Fibroblast of pulmonary artery (primary cell): ENCODE measurements at regions not wholly inside any gene's neighbourhood (a gene's known extent, or its start where the extent isn't known, plus 50 kb on each side); places are given as distances from the start of the nearest gene placed in this dataset.

ENCODE experiments used
- DNase-seq: peaks from one replicate; pipeline ENCODE4 v3.0.0-alpha.2; 2010; ENCODE audit warnings: low read depth
- H3K4me3 ChIP-seq: replicated peaks from 2 replicates; pipeline ENCODE4 v1.5.1; 2011; ENCODE audit warnings: low read depth, mild to moderate bottlenecking, control low read depth, low read length, moderate library complexity
- CTCF ChIP-seq: IDR thresholded peaks from 2 replicates; pipeline ENCODE4 v1.5.1; 2011; ENCODE audit warnings: mild to moderate bottlenecking, control low read depth, low read length, inconsistent platforms; ENCODE audit errors: missing control alignments

DNA sequence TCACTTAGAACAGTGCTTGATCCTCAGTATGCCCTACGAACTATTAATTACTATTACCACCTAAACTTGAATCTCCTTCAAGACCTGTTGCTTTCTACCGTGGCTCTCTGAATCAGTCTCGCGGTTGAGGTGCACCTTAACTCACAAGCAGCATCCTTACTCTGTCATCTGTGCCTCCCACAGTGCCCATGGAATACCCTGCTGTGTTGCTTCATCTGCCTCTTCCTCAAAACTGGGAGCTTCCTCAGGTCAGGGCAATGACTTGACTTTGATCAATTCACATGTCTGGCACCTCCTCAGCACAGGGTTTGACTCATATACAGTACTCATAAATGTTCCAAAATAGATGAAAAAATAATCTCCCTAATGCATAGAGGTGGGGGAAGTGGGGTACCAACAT lies 305.9 kb downstream of the NUAK1 start:
- TF ChIP-seq CTCF: no peak

GRCh38 chr12:105834496-105834895 lies 304.3 kb downstream of the NUAK1 start:
- DNase-seq: no peak
- no peak overlapping the region for H3K4me3 ChIP-seq
- no peak for TF ChIP-seq CTCF

More for the DNA sequence above, 305.9 kb downstream of the NUAK1 start:
- no peak for DNase-seq
- H3K4me3 ChIP-seq: no peak overlapping the region

DNA sequence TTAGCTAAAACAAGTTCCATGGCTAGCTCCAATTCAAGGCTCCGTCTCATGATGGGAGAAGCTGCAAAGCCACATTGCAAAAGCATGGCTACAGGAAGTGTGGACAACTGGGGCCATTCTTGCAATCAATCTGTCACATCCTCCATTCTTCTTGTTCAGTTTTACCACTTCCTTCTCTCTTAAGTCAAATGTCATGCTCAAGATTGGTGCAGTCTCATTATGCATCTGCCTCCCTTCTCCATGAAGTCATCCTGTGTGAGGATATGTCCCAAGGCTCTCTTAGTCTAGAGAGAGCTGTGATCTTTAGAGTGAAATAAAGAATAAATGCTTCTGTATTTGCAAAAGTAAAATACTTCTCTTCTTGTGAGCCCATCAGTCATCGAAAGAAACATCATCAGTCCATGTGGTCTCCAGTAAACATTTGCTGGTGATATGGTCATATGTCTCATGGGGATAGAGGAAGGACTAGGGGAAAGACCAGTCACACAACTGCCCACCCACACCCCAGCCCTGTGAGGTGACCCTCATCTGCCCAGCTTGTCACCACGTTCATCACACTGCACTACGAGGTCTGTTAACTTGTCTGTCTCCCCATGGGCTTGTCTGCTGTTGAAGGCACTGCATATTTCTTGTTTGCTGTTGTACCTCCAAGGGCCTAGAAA lies 303.0 kb downstream of the NUAK1 start:
- DNase-seq: no peak
- TF ChIP-seq CTCF: no peak
- no peak overlapping the region for H3K4me3 ChIP-seq

- no peak for DNase-seq
- H3K4me3 ChIP-seq: no peak overlapping the region
- no peak for TF ChIP-seq CTCF
Measured at GRCh38 chr12:105836242-105836622, 302.5 kb downstream of the NUAK1 start.

DNA sequence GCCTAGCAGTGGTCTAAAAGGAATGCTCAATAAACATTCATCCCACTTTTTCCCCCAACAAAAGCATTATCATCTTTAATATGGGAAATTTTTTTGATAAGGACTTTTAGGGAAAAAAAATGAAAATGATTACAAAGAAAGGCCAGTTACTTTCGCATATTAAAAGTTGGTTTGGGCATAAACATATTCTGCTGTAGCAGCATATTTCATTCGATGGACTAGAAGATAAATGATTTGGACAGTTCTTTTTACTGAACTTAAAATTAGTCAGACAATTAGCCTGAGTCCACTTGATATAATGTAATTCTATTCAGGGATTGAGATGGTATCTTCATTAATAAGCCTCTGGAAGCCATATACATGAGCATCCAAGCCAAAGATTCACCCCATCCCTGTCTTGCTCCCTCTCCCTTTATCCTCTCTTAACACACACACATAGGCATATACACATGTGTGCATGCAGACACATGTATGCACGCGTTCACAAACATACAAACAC lies 299.1 kb downstream of the NUAK1 start:
- TF ChIP-seq CTCF: no peak
- no peak overlapping the region for H3K4me3 ChIP-seq
- DNase-seq: no peak

DNA sequence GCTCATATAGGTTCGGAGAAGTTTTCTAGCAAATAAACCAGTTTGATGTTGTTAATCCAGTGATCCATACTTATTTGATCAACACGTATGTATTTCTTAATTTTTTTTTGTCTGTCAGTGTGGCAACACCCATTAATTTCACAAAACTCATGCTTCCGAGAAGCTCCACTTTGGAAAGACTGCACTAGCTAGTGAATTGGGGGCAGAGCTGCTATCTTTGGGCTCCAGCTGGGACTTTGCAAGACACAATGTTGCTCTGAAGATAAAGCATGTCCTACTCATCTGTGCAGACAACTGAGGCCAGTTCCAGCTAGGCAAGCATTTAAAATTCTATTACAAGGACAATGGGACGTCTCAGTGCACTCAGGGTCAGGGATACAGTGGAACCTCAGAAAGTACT lies 298.4 kb downstream of the NUAK1 start:
- no peak for TF ChIP-seq CTCF
- H3K4me3 ChIP-seq: no peak overlapping the region
- DNase-seq: no peak

DNA sequence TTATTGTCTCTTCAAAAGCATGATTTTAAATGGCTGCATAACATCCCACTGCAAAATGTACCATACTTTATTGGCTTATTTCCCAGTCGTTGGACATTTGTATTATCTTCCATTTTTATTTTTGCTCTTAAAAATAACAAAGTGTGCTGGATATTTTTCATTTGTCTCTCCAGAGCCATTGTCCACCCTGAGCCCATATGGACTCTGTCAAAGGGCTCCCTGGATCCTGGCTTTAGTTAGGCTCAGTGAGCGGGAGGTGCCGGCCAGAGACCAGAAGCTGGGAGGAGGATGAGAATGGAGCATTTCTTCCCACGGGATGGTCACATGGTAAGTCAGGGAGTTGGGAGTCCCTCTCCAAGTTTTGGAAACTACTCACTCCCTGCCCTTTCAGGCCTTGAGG lies 296.9 kb downstream of the NUAK1 start:
- no peak for DNase-seq
- no peak overlapping the region for H3K4me3 ChIP-seq
- no peak for TF ChIP-seq CTCF
